GM18502 (cell line): ENCODE measurements at regions not wholly inside any gene's neighbourhood (a gene's known extent, or its start where the extent isn't known, plus 50 kb on each side); places are given as distances from the start of the nearest gene placed in this dataset.

Source experiments
- ATAC-seq: cut with Tn5 transposase; IDR thresholded peaks from one replicate; pipeline ENCODE4 v1.9.1; 2021; ENCODE audit warnings: mild to moderate bottlenecking; ENCODE audit not compliant: unreplicated experiment, poor library complexity

GRCh38 chr15:46365572-46365971 is 730.7 kb downstream of the SQOR start:
- ATAC-seq = no peak

GRCh38 chr15:46366360-46367007 is 731.7 kb downstream of the SQOR start:
- no peak for ATAC-seq

- ATAC-seq = no peak
These were observed 749.1 kb downstream of the SQOR start for GRCh38 chr15:46383978-46384377.

- no peak for ATAC-seq
These were observed 751.5 kb downstream of the SQOR start for GRCh38 chr15:46386356-46386755.

GRCh38 chr15:46389739-46390138 is 754.9 kb downstream of the SQOR start:
- ATAC-seq = no peak

- ATAC-seq = no peak
These were observed 759.6 kb downstream of the SQOR start for GRCh38 chr15:46394463-46394862.

- no peak for ATAC-seq
These were observed 773.5 kb downstream of the SQOR start for GRCh38 chr15:46408312-46408711.

GRCh38 chr15:46409841-46410301 is 775.0 kb downstream of the SQOR start:
- ATAC-seq = no peak

- no peak for ATAC-seq
These were observed 775.9 kb downstream of the SQOR start for GRCh38 chr15:46410705-46411104.

- ATAC-seq = no peak
These were observed 777.1 kb downstream of the SQOR start for GRCh38 chr15:46411900-46412299.

GRCh38 chr15:46413799-46414198 is 779.0 kb downstream of the SQOR start:
- no peak for ATAC-seq

- ATAC-seq = no peak
These were observed 781.7 kb downstream of the SQOR start for GRCh38 chr15:46416544-46416943.

GRCh38 chr15:46420990-46421389 is 786.2 kb downstream of the SQOR start:
- ATAC-seq = no peak

GRCh38 chr15:46441294-46442062 is 806.6 kb downstream of the SQOR start:
- no peak for ATAC-seq

- no peak for ATAC-seq
These were observed 807.4 kb downstream of the SQOR start for GRCh38 chr15:46442184-46442583.

GRCh38 chr15:46442901-46443590 is 808.2 kb downstream of the SQOR start:
- no peak for ATAC-seq

GRCh38 chr15:46450112-46450809 is 815.4 kb downstream of the SQOR start:
- ATAC-seq = no peak

- no peak for ATAC-seq
These were observed 816.0 kb downstream of the SQOR start for GRCh38 chr15:46450810-46451182.

- ATAC-seq = no peak
These were observed 817.5 kb downstream of the SQOR start for GRCh38 chr15:46452297-46452820.

GRCh38 chr15:46456456-46456855 is 821.6 kb downstream of the SQOR start:
- ATAC-seq = no peak
